Ascending aorta (tissue), 2 donors: ENCODE measurements at regions not wholly inside any gene's neighbourhood (a gene's known extent, or its start where the extent isn't known, plus 50 kb on each side); places are given as distances from the start of the nearest gene placed in this dataset.

ENCODE experiments used
- DNase-seq, 2 donors: peaks; one replicate each; pipeline ENCODE4 v3.0.0-alpha.2; 2019; ENCODE audit warnings: low spot score in 2 of 2
- H3K27ac ChIP-seq, 2 donors: fragments of 200-600 bp; sonication (generic); one replicate each; pipeline ENCODE4 v1.5.1; 2016 to 2017; ENCODE audit warnings: mild to moderate bottlenecking in 1 of 2
- H3K27me3 ChIP-seq: fragments of 200-600 bp; sonication (generic); one replicate; pipeline ENCODE4 v1.5.1; 2017
- H3K36me3 ChIP-seq, 2 donors: fragments of 200-600 bp; sonication (generic); one replicate each; pipeline ENCODE4 v1.5.1; 2016
- H3K4me1 ChIP-seq, 2 donors: fragments of 200-600 bp; sonication (generic); one replicate each; pipeline ENCODE4 v1.5.1; 2016 to 2017; ENCODE audit warnings: mild to moderate bottlenecking in 1 of 2
- H3K4me3 ChIP-seq, 2 donors: fragments of 200-600 bp; sonication (generic); one replicate each; pipeline ENCODE4 v1.5.1; 2016 to 2017; ENCODE audit warnings: mild to moderate bottlenecking in 1 of 2
- H3K9me3 ChIP-seq, 2 donors: fragments of 200-600 bp; sonication (generic); one replicate each; pipeline ENCODE4 v1.5.1; 2016
- intact Hi-C: fragments of 100-400 bp; cut with DNase I; formaldehyde crosslinking; loops from one replicate; pipeline ENCODE4 v1.15.1; 2023
- TF ChIP-seq, protein P1 (sequence below), 3 experiments: fragments of 200-600 bp in 2 of 3; fragments of 450-650 bp in 1 of 3; sonication (generic) in 2 of 3; IDR thresholded peaks; one replicate each; pipeline ENCODE4 v1.5.1; 2016 to 2019; ENCODE audit warnings: antibody characterized with exemption in 3 of 3, mild to moderate bottlenecking in 1 of 3, moderate library complexity in 1 of 3

DNA sequence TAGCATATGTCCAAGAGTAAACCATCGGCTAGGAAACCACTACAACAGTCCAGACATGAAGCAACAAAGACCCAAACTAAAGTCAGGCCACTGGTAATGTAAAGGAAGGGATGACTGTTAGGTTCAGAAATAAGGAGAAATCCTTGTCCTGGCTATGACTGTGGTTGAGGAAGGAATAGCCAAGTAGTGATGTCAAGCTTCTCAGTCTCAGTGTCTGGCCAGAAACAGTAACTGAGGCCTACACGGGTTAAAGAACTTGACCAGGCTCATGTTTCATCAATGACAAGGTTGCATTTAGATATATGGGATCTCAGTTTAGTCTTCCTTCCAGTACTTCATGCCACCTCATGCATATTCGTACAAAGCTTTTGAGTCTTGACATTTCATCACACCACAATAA lies 162.0 kb downstream of the ETAA1 start:
- no peak overlapping the region for H3K27ac ChIP-seq
- peaks cover 0 to 8% of the 10 kb centered on the region in 2 donors for H3K4me1 ChIP-seq
- H3K27me3 ChIP-seq, result no peaks in the 10 kb centered on the region
- H3K9me3 ChIP-seq, result no peaks in the 10 kb centered on the region
- TF ChIP-seq, protein P1, sequence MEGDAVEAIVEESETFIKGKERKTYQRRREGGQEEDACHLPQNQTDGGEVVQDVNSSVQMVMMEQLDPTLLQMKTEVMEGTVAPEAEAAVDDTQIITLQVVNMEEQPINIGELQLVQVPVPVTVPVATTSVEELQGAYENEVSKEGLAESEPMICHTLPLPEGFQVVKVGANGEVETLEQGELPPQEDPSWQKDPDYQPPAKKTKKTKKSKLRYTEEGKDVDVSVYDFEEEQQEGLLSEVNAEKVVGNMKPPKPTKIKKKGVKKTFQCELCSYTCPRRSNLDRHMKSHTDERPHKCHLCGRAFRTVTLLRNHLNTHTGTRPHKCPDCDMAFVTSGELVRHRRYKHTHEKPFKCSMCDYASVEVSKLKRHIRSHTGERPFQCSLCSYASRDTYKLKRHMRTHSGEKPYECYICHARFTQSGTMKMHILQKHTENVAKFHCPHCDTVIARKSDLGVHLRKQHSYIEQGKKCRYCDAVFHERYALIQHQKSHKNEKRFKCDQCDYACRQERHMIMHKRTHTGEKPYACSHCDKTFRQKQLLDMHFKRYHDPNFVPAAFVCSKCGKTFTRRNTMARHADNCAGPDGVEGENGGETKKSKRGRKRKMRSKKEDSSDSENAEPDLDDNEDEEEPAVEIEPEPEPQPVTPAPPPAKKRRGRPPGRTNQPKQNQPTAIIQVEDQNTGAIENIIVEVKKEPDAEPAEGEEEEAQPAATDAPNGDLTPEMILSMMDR (IDR thresholded peaks at IDR 0.05), result no peak
- H3K36me3 ChIP-seq, result no peaks in the 10 kb centered on the region
- intact Hi-C loops, result no loop called here
- no peak overlapping the region for H3K4me3 ChIP-seq
- DNase-seq, result no peak

DNA sequence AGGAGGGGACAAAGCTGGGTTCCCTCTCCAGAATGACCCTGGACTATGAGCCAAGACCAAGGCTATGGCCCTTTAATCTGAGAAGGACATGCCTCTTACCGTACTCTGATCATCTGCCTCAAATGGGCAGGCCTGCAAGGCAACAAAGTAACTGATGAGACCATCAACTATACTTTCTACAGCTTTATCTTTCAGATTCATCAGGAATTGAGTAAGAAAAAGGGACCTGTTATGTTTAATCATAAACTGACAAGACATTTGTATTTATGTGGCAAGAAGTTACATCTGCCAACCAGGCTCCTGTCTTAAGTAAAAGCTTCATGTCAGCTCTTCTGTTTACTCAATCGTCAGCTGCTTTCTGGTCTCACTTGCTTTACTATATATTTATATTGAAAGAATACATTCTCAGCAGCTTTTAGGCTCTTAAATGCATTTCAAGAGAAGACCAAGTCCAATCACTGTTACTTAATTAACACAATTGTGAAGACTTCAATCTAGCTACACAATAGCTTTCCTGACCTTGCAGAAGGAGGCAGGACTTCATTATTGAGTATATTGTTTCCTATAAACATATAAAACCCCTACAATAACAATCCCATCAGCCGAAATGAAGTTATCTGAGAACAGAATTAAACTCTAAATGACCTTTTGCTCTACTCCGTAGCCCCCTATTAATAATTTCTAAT lies 163.8 kb downstream of the ETAA1 start:
- no peaks in the 10 kb centered on the region for H3K27me3 ChIP-seq
- no peaks in the 10 kb centered on the region for H3K36me3 ChIP-seq
- intact Hi-C loops, result no loop called here
- H3K4me3 ChIP-seq, result no peak overlapping the region
- H3K4me1 ChIP-seq, result peaks cover 0 to 8% of the 10 kb centered on the region in 2 donors
- H3K9me3 ChIP-seq, result no peaks in the 10 kb centered on the region
- H3K27ac ChIP-seq, result no peak overlapping the region
- no peak for DNase-seq
- TF ChIP-seq, protein P1 (IDR thresholded peaks at IDR 0.05), result no peak

DNA sequence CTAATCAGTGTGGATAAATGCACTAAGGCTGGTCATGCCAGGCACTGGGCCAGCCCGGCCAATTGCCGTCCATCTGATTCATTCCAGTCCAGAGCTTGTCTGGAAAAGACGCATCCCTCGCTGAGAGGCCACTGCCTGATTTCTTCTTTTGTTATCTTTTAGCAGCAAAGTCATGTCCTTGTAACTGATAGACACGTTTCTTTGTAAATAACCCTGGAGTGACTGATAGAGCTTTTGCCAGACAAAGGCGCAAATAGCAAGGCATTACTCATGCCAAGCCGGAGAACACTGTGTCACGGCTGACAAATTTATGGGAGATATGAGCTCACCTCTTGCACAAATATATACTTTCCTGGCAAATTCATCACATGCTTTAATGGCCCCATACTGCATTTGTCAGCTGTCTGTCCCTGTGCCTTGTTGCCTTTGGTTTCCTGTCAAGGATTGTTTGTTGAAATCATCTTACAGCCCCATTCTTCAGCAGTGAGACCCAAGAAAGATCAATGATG lies 164.4 kb downstream of the ETAA1 start:
- peak in 1 of 2 donors; percentile 68 for DNase-seq
- no peak overlapping the region for H3K27ac ChIP-seq
- intact Hi-C loops, result no loop called here

DNA sequence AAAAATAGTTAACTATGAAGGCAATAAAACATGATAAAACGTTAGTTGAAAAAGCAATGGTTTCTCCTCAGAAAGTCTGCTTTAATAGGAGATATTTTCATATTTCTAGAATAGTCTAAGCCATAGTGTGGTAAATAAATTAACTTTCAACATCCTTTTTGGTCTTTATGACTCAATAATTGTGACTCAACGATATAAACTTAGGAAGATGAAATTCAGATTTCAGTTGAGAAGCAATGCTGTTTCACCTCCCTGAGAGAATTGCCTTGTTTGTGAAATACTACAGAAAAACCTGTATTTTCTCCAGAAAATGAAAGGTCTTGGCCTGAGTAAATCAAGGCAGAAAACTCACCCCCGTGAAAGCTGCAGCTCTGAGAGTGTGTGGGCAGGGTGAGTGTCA lies 166.9 kb downstream of the ETAA1 start:
- DNase-seq, result no peak

More for the DNA sequence above, 164.4 kb downstream of the ETAA1 start:
- Histone ChIP-seq H3K4me1 (peaks cover 0 to 8% of the 10 kb centered on the region in 2 donors), H3K27me3 (no peaks in the 10 kb centered on the region), H3K36me3 (no peaks in the 10 kb centered on the region), H3K4me3 (no peak overlapping the region), H3K9me3 (no peaks in the 10 kb centered on the region)
- TF ChIP-seq, protein P1 (IDR thresholded peaks at IDR 0.05), result no peak

DNA sequence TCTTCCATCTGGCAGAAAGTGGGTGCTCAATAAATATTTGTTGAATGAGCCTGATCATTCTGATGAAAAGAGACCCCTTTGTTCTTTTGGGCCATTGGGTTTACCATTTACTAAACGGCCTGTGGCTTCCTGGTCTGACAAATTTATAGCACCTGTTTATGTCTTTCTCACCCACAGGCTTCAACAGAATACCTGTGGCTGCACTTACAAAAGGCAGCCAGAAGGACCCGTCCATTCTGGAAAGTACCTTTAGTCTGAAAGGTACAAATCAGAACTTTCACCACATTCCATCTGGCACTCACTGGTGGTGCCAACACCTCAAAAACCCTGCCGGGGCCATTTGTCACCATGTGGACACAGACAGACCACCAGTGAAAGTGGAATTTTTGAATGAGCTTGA lies 167.5 kb downstream of the ETAA1 start:
- intact Hi-C loops, result no loop called here
- no peak overlapping the region for H3K27ac ChIP-seq
- TF ChIP-seq, protein P1 (IDR thresholded peaks at IDR 0.05), result no peak
- H3K4me3 ChIP-seq, result no peak overlapping the region
- no peaks in the 10 kb centered on the region for H3K9me3 ChIP-seq
- no peaks in the 10 kb centered on the region for H3K36me3 ChIP-seq
- H3K4me1 ChIP-seq, result peaks cover 0 to 8% of the 10 kb centered on the region in 2 donors
- no peaks in the 10 kb centered on the region for H3K27me3 ChIP-seq
- no peak for DNase-seq

More for the DNA sequence above, 166.9 kb downstream of the ETAA1 start:
- H3K27ac ChIP-seq, result no peak overlapping the region
- TF ChIP-seq, protein P1 (IDR thresholded peaks at IDR 0.05), result no peak
- intact Hi-C loops, result no loop called here
- H3K36me3 ChIP-seq, result no peaks in the 10 kb centered on the region
- H3K4me3 ChIP-seq, result no peak overlapping the region
- no peaks in the 10 kb centered on the region for H3K9me3 ChIP-seq
- no peaks in the 10 kb centered on the region for H3K27me3 ChIP-seq
- peaks cover 0 to 8% of the 10 kb centered on the region in 2 donors for H3K4me1 ChIP-seq
